LNCaP clone FGC (cell line): ENCODE measurements at regions not wholly inside any gene's neighbourhood (a gene's known extent, or its start where the extent isn't known, plus 50 kb on each side); places are given as distances from the start of the nearest gene placed in this dataset.
"Not testable (repeated sequence)": the region's sequence is repeated elsewhere in the genome, so short reads cannot be mapped to it uniquely, and the experiment has no call there.

Experiments
- DNase-seq: peaks from one replicate; pipeline ENCODE4 v3.0.0-alpha.2; 2011; ENCODE audit warnings: low read depth
- H3K4me3 ChIP-seq: 2 replicates; pipeline ENCODE4 v1.5.1; 2011; ENCODE audit warnings: mild to moderate bottlenecking, low read depth, low read length, control low read depth
- CTCF ChIP-seq: IDR thresholded peaks from 2 replicates; pipeline ENCODE4 v1.5.1; 2012; ENCODE audit warnings: mild to moderate bottlenecking; ENCODE audit not compliant: control insufficient read depth, insufficient read depth; ENCODE audit errors: extremely low read depth

GRCh38 chr6:115545672-115545986 is 515.1 kb downstream of the FRK start:
- DNase-seq = no peak
- no peak overlapping the region for H3K4me3 ChIP-seq
- TF ChIP-seq CTCF = no peak

GRCh38 chr6:115544765-115545671 is 515.7 kb downstream of the FRK start:
- no peak overlapping the region for H3K4me3 ChIP-seq
- TF ChIP-seq CTCF = peak; percentile 77
- no peak for DNase-seq

GRCh38 chr6:115540077-115540869 is 520.4 kb downstream of the FRK start:
- TF ChIP-seq CTCF = no peak
- DNase-seq = no peak
- no peak overlapping the region for H3K4me3 ChIP-seq

- TF ChIP-seq CTCF = no peak
- DNase-seq = no peak
- no peak overlapping the region for H3K4me3 ChIP-seq
Observed at GRCh38 chr6:115539531-115539930, 521.2 kb downstream of the FRK start.

GRCh38 chr6:115524821-115525220 is 535.9 kb downstream of the FRK start:
- no peak for TF ChIP-seq CTCF

GRCh38 chr6:115521747-115522146 is 538.9 kb downstream of the FRK start:
- not testable (repeated sequence) for DNase-seq, H3K4me3 ChIP-seq

More at GRCh38 chr6:115524821-115525220, 535.9 kb downstream of the FRK start:
- no peak overlapping the region for H3K4me3 ChIP-seq
- no peak for DNase-seq

- H3K4me3 ChIP-seq = no peak overlapping the region
- DNase-seq = no peak
- no peak for TF ChIP-seq CTCF
Observed at GRCh38 chr6:115514656-115515055, 546.0 kb downstream of the FRK start.
